ENCODE measurements at regions not wholly inside any gene's neighbourhood (a gene's known extent, or its start where the extent isn't known, plus 50 kb on each side); places are given as distances from the start of the nearest gene placed in this dataset.

DNA sequence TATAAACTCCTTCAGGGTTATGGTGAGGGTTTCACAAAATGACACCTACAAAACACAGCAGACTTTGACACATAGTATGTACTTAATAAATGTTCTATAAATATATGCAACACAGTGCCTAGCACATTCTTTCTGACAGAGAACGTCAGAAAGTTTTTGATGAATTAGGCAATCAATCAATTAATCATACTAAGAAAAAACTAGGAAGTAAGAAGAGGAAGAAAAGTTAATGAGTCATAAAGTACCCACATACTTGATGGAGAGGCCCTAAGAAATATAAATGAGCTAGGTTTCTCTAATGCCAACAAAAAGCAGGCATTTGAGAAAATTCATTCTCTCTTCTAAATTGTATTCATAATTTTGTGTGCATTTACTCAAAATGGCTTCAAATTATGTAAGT is 192.7 kb upstream of the VWC2 start:
- TF ChIP-seq, protein P1, sequence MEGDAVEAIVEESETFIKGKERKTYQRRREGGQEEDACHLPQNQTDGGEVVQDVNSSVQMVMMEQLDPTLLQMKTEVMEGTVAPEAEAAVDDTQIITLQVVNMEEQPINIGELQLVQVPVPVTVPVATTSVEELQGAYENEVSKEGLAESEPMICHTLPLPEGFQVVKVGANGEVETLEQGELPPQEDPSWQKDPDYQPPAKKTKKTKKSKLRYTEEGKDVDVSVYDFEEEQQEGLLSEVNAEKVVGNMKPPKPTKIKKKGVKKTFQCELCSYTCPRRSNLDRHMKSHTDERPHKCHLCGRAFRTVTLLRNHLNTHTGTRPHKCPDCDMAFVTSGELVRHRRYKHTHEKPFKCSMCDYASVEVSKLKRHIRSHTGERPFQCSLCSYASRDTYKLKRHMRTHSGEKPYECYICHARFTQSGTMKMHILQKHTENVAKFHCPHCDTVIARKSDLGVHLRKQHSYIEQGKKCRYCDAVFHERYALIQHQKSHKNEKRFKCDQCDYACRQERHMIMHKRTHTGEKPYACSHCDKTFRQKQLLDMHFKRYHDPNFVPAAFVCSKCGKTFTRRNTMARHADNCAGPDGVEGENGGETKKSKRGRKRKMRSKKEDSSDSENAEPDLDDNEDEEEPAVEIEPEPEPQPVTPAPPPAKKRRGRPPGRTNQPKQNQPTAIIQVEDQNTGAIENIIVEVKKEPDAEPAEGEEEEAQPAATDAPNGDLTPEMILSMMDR (IDR thresholded peaks at IDR 0.05), result no peak
- no peak for TF ChIP-seq POLR2A (IDR thresholded peaks at IDR 0.05)
